GM10266 (cell line): ENCODE measurements at regions not wholly inside any gene's neighbourhood (a gene's known extent, or its start where the extent isn't known, plus 50 kb on each side); places are given as distances from the start of the nearest gene placed in this dataset.

ENCODE experiments used
- DNase-seq: peaks from one replicate; pipeline ENCODE4 v3.0.0; 2012; ENCODE audit errors: extremely low spot score
- TF ChIP-seq, protein P1 (sequence below): IDR thresholded peaks from 2 replicates; pipeline ENCODE4 v1.5.1; 2012; ENCODE audit warnings: mild to moderate bottlenecking, low read depth; ENCODE audit not compliant: control insufficient read depth, insufficient read depth; ENCODE audit errors: missing control alignments

DNA sequence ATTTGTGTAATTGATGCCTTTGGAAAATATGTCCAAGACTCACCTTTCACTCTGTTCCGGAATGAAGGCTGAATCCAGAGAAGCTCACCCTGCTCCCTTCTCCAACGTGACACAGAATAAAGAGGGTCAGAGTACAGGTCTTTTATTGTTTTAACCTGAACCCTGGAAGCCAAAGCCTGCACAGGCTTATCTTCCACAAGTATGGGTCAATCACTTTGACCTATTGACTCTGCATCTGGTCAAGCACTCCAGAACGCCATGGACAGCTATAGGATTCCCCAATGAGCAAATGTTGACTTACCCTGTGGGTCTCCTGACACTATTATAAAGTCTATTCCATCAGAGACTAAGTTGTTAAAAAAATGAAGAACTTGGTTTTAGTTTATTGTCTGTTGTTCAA is 158.4 kb upstream of the MYLIP start:
- TF ChIP-seq, protein P1, sequence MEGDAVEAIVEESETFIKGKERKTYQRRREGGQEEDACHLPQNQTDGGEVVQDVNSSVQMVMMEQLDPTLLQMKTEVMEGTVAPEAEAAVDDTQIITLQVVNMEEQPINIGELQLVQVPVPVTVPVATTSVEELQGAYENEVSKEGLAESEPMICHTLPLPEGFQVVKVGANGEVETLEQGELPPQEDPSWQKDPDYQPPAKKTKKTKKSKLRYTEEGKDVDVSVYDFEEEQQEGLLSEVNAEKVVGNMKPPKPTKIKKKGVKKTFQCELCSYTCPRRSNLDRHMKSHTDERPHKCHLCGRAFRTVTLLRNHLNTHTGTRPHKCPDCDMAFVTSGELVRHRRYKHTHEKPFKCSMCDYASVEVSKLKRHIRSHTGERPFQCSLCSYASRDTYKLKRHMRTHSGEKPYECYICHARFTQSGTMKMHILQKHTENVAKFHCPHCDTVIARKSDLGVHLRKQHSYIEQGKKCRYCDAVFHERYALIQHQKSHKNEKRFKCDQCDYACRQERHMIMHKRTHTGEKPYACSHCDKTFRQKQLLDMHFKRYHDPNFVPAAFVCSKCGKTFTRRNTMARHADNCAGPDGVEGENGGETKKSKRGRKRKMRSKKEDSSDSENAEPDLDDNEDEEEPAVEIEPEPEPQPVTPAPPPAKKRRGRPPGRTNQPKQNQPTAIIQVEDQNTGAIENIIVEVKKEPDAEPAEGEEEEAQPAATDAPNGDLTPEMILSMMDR = no peak
- DNase-seq = no peak

DNA sequence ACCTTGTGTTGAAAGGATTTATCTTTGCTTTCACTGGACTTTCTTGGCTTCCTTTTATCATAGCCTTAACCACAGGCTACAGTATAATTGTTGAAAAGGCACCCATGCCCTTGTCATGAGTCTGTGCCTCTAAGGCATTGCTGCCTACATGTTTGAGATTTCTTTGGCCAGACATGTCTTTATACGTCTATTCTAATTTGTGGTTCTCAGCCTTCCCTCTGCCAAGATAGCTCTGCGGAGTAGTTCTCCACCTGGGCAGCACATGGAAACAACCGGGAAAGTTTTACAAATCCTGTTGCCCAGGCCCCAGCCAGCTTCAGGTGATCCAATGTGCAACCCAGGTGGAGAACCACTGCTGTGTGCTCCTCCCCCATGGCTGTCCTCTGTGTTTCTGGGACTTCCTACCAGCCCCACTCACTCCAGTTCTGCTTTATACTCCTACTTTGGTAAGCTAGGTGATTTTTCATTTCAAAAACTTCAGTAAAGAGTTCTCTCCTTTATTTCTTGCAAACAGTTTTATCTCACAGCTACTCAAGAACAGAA is 159.6 kb upstream of the MYLIP start:
- DNase-seq = no peak
- TF ChIP-seq, protein P1 = no peak

DNA sequence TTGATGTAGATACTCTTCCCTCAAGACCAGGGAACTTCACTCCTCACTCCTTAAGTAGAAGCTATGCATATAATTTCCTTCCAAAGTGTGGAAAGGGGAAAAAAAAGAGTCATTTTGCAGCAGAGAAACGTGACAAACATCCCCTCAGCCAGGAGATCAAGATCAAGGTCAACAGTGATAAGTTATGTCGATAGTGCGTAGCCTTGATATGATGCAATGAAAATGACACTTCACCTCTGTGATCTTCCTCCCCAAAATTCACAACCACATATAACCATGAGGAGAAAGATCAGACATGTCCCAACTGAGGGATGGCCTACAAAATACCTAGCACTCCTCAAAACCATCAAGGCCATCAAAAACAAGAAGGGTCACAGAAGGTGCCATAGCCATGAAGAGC is 160.4 kb upstream of the MYLIP start:
- no peak for DNase-seq
- TF ChIP-seq, protein P1 = no peak

DNA sequence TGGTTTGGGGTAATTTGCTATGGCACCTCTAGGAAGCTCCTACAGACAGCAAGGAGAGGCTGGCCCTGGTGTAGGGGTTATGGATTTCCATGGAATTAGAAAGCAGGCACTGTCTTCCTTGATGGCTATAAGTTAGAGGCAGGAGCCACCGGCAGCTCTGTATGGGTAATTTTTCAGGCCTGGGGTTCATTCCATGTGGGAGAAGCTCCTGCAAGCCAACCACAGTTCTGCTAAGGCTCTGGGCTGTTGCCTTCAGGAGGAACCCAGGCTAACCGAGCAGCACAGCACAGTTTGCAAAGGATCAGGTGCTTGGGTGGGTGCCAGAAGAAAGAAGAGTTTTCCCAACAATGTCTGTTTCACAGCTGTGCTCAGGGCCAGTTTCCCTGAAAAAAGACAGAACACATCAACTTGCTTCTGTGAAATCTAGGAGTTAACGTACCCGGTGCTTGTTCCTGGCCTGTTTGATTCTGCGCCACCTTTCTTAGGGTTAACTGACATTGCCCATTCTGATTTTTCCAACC is 162.8 kb upstream of the MYLIP start:
- TF ChIP-seq, protein P1 = no peak
- DNase-seq = no peak

DNA sequence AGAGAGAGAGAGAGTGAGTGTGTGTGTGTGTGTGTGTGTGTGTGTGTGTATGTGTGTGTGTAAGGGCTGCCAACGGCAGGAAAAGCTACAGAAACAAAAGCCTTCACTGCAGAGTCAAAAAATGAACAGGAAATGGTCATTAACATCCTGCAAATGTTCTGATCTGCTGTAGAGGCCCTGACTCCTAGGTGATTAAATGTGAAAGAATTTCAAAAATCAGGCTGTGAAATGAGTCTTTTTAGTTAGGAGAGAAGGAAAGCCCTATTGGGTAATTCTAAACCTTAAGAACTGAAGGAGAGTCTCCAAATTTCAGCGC is 166.5 kb upstream of the MYLIP start:
- DNase-seq = peak; percentile 25
- TF ChIP-seq, protein P1 = no peak

DNA sequence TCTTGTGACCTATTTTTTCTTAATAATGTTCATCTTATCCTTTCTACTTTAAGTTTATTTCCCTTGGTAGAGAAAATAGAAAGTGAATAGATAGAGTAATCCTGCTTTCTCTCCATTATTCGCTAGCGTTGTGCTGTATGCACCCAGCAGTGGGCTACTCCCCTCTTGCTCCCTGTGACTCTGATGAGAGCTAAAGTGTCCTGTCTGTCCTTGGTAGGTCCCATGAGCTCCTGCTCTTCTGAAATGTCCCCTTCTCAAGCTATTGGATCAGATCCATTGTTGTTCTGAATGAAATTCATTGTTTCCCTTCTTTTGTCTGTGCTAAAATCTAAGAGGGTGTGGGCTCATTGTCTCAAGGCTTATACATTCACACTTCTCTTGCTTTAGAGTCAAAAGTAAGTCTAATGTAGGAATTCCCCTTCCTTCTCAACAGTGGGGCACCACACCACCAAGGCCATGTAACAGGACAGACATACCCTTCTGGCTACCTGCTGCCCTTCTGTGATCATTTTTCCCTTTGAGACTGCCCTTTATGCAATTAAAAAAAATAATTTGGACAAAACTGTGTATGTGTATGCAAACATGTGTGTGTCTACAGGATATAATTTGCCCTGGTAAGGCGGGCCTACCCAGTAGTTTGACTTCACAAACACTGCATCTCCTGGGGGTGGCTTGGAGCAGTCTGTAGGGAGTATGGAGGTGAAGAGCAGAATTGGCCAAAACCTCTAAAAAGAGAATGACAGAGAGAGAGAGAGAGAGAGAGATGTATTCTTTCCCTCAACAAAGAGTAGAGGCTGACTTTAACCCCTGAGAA is 167.0 kb upstream of the MYLIP start:
- TF ChIP-seq, protein P1 = no peak
- DNase-seq = no peak
